PC-3 (cell line): ENCODE measurements at regions not wholly inside any gene's neighbourhood (a gene's known extent, or its start where the extent isn't known, plus 50 kb on each side); places are given as distances from the start of the nearest gene placed in this dataset.
"Not testable (repeated sequence)": the region's sequence is repeated elsewhere in the genome, so short reads cannot be mapped to it uniquely, and the experiment has no call there.

Experiments
- EZH2 ChIP-seq: fragments of 300-600 bp; sonication (generic); IDR thresholded peaks from one replicate; pipeline ENCODE4 v1.6.1; 2017; ENCODE audit warnings: antibody characterized with exemption, mild to moderate bottlenecking, low read length; ENCODE audit not compliant: unreplicated experiment
- EZH2phosphoT487 ChIP-seq: fragments of 300-600 bp; sonication (generic); IDR thresholded peaks from 2 replicates; pipeline ENCODE4 v1.6.1; 2018; ENCODE audit warnings: mild to moderate bottlenecking, antibody characterized with exemption, low read length, borderline replicate concordance
- TF ChIP-seq, protein P1 (sequence below): fragments of 300-600 bp; sonication (generic); conservative IDR thresholded peaks from 2 replicates; pipeline ENCODE4 v1.5.1; 2017; ENCODE audit warnings: antibody characterized with exemption, low read depth, mild to moderate bottlenecking, low read length

GRCh38 chr16:33709856-33710695, 250.7 kb downstream of the TP53TG3F start:
- TF ChIP-seq, protein P1, sequence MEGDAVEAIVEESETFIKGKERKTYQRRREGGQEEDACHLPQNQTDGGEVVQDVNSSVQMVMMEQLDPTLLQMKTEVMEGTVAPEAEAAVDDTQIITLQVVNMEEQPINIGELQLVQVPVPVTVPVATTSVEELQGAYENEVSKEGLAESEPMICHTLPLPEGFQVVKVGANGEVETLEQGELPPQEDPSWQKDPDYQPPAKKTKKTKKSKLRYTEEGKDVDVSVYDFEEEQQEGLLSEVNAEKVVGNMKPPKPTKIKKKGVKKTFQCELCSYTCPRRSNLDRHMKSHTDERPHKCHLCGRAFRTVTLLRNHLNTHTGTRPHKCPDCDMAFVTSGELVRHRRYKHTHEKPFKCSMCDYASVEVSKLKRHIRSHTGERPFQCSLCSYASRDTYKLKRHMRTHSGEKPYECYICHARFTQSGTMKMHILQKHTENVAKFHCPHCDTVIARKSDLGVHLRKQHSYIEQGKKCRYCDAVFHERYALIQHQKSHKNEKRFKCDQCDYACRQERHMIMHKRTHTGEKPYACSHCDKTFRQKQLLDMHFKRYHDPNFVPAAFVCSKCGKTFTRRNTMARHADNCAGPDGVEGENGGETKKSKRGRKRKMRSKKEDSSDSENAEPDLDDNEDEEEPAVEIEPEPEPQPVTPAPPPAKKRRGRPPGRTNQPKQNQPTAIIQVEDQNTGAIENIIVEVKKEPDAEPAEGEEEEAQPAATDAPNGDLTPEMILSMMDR = not testable (repeated sequence)
- not testable (repeated sequence) for TF ChIP-seq EZH2phosphoT487, EZH2
